ENCODE measurements at regions not wholly inside any gene's neighbourhood (a gene's known extent, or its start where the extent isn't known, plus 50 kb on each side); places are given as distances from the start of the nearest gene placed in this dataset.
"Not testable (repeated sequence)": the region's sequence is repeated elsewhere in the genome, so short reads cannot be mapped to it uniquely, and the experiment has no call there.

DNA sequence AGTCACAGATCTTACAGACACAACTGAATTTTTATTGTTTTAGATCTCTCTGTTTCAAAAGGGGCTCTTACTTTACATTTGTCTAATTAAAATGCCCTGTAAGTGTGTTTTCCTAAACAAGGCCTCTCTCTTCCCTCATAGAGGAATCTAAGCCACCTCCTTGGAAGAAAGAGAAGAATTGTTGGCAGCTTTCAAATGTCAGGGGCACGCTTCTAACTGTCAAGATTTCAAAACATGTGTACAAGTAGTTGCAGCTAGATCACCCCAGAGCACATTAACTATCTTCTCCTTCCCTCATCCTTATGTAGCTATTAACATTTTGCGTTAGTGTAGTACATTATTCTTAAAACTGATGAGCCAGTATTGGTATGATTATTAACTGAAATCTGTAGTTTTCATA is 266.5 kb upstream of the BOD1L1 start:
- no peak for DNase-seq (ENCODE audit: low read depth, low spot score)

- no peak for DNase-seq (ENCODE audit: low read depth, low spot score)
These were observed 273.3 kb upstream of the BOD1L1 start for GRCh38 chr4:13900780-13901179.

- DNase-seq (ENCODE audit: low read depth, low spot score), result no peak
These were observed 274.6 kb upstream of the BOD1L1 start for GRCh38 chr4:13902146-13902545.

DNA sequence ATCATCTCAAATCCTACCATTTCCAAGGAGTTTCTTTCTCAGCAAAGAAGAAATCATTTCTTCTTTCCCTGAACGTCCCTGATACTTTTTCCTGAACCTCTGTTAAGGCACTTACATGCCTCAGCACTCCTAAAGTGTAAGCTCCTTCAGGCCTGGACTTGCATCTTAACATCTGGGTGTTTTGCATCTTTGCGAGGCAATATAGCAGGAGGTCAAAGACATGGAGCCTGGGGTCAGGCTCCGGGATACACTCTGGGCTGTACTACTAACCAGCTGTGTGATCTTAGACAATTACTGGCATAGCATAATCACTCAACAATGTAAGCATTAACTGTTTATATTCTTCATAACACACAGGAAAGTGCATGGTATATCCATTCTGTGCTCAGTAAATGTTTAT is 275.5 kb upstream of the BOD1L1 start:
- no peak for DNase-seq (ENCODE audit: low read depth, low spot score)

GRCh38 chr4:13903901-13904300 is 276.4 kb upstream of the BOD1L1 start:
- no peak for DNase-seq (ENCODE audit: low read depth, low spot score)

- no peak for DNase-seq (ENCODE audit: low read depth, low spot score)
These were observed 278.0 kb upstream of the BOD1L1 start for GRCh38 chr4:13905543-13905942.

DNA sequence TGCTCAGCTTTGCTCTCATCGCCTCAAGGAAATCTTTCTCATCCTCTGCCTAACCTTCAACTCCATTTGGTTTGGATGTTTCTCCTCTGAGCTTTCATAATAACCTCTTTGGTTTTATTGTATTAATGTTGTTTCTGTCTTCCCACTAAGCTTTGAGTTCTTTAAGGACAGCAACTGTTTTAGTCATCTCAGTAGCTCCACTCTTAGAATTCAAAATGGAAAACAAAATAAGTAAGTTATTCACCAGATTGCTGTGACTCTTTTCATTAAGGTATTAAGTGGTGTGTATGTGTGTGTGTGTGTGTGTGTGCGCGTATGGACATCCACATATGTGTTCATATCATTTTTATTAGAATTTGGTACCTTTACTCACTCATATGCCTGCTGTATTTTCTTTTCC is 279.2 kb upstream of the BOD1L1 start:
- DNase-seq (ENCODE audit: low read depth, low spot score), result no peak

DNA sequence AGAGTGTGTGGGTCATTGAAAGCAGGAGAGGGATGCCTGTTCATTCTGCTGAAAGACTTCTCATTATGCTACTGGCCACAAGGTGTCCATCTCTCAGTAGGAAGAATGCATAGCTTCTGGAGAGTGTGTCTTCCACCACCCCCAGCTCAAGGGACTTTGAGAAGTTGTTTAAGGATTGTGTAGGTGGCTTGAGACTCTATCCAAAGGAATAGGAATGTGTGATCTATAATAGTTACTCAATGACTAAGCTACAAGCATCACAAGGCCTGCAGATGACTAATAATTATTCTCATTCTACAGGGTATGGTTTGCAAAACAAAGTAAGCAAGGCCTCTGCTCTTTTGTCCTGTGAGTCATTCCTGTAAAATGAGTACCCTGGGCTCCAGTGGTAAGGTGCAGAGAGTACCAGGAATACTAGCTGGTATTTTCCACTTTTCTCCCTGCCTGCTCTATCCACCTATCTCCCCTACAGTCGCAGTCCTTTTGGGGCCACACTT is 279.8 kb upstream of the BOD1L1 start:
- DNase-seq (ENCODE audit: low read depth, low spot score), result peak; percentile 90

GRCh38 chr4:13908455-13908854 is 280.9 kb upstream of the BOD1L1 start:
- no peak for DNase-seq (ENCODE audit: low read depth, low spot score)

DNA sequence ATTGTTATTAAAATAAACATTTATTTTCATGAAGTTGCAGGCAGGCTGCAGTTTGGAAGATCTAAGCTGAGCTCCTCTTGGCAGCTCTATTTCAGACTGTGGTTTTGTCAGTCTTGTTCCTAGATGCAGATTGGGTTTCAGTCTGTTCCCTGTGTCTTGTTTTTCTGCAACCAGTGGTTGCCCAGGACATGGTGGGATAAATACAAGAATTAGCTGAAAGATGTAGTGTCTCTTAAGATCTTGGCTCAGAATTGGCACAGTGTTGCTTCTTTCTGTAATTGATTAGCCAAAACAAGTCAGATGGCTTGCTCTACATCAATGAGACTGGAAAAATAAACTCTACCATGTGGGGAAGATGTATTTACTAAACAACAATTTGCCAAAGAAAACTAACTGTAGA is 283.0 kb upstream of the BOD1L1 start:
- DNase-seq (ENCODE audit: low read depth, low spot score), result no peak

GRCh38 chr4:13911256-13911655 is 283.7 kb upstream of the BOD1L1 start:
- DNase-seq (ENCODE audit: low read depth, low spot score), result no peak

DNA sequence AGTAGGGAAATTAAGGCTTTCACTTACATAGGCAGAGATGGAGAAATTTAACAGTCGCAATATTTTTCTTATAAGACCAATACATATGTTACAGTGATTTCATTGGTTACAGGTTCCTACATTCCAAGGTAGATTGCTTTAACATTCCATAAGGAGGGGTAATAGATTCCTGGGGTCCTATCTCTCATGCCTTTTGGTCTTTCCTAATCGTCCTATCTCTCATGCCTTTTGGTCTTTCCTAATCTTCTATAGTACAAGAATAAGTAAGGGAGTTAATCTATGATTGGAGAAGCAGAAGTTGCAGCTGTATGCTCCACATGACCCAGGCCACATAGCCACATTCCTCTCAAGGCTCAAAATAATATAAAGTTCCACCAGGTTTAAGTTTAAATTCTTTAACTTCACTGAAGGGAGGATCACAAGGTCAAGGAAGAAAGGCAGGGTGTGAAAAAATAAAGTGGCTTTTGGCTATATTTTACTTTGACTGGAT is 285.0 kb upstream of the BOD1L1 start:
- no peak for DNase-seq (ENCODE audit: low read depth, low spot score)

- DNase-seq (ENCODE audit: low read depth, low spot score), result no peak
These were observed 285.4 kb upstream of the BOD1L1 start for GRCh38 chr4:13912966-13913365.

- peak; percentile 34 for DNase-seq (ENCODE audit: low read depth, low spot score)
These were observed 289.5 kb upstream of the BOD1L1 start for GRCh38 chr4:13917015-13917414.

- DNase-seq (ENCODE audit: low read depth, low spot score), result peak; percentile 76
These were observed 290.6 kb upstream of the BOD1L1 start for GRCh38 chr4:13918110-13918509.

- peak; percentile 31 for DNase-seq (ENCODE audit: low read depth, low spot score)
These were observed 291.5 kb upstream of the BOD1L1 start for GRCh38 chr4:13918991-13919441.

DNA sequence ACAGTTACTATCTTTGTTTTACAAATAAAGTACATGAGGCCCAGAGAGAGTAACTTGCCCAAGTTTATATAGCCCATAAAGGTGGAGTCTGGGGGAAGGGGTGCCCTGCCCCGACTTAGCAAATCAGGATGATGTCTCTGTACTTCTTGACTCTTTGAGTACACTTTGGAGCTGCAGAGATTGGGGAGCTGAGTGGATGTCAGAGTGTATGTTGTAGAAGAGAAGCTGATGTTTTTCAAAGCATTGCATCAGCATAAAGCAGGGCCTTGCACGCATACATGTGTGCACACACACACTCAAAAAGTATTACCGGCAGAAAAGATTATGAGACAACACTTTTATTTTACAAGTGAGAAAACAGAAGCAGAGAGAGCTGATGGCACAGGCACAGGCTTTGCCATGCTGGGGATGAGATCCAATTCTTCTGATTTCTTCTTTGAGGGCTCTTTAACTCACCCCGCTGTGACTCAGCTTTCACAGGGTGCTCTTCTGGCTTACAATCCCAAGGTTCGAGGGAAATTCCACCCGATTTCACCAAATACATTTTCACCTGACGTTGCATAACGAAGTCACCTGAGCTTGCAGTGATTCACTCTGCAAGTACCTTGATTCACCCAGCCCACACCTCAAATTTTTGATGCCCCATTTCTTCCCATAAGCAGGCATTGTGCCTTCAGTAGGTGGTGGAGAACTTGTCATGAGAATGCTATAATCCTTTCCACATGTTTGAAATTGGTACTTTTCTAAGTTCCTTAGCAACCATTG is 292.8 kb upstream of the BOD1L1 start:
- DNase-seq (ENCODE audit: low read depth, low spot score), result no peak

DNA sequence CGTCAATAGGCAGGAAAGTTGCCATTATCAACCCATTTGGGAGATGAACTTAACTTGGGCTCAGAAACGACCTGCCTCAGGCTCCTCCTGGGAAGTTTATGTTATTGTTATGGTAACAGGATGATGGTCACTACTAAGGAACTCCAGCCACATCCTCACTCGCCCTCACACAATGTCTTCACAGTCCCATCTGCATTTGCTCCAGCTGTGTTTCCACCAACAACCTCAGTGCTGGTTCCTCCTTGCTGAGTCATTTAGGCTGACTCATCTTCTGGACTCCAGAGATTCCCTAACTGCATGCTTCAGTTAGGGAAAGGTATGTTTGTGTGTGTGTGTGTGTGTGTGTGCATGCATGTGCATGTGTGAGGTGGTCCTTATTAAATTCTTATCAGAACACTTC is 293.4 kb upstream of the BOD1L1 start:
- DNase-seq (ENCODE audit: low read depth, low spot score), result peak; percentile 94

DNA sequence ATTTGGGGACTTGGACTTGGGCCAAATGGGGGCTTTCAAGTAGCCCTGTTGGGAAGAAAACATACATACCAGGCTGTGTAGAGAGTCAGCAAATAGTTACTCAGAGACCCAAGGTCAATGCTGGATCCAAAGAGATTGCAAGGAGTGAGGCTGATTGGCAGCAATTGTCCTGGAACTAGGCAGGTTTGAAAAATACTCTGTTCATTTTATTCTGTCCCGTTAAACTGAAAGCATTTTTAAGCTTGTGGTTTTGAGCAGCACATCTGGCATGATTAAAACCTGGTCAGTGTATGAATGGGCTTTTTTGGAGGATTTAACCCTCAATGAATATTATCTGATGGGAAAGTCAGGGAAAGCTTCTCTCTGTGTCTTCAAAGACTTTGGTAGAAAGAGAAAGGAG is 294.3 kb upstream of the BOD1L1 start:
- DNase-seq (ENCODE audit: low read depth, low spot score), result no peak

GRCh38 chr4:13922459-13922858 is 294.9 kb upstream of the BOD1L1 start:
- no peak for DNase-seq (ENCODE audit: low read depth, low spot score)

DNA sequence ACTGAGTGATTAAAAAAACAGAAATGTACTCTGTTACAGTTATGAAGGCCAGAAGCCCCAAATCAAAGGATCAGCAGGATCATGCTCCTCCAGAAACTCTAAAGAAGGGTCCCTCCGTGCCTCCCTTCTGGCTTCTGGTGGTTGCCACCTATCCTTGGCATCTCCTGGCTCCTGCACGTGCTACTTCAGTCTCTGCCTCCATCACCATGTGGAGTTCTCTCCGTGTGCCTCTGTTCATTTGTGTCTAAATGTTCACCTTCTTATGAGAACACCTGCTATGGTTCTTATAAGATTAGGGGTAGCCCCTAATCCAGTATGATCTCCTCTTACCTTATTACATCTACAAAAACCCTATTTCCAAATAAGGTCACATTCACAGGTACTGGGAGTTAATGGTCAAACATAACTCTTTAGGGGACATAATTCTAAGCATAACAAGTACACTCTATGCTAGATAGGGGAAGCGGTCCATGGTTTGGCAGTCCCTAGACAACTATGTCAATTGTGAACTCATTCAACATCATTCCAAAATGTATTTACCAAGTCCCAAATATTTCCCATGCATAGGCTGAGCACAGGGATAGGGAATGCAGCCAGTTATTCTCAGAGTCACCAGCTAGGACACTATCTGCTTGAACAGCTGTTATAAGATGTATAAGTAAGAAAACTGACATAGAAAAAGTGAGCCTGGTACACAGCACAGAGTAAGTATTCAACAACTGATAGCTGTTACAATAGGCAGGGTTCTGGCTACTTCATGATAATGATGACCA is 295.5 kb upstream of the BOD1L1 start:
- no peak for DNase-seq (ENCODE audit: low read depth, low spot score)

GRCh38 chr4:13924900-13925299 is 297.4 kb upstream of the BOD1L1 start:
- DNase-seq (ENCODE audit: low read depth, low spot score), result not testable (repeated sequence)

DNA sequence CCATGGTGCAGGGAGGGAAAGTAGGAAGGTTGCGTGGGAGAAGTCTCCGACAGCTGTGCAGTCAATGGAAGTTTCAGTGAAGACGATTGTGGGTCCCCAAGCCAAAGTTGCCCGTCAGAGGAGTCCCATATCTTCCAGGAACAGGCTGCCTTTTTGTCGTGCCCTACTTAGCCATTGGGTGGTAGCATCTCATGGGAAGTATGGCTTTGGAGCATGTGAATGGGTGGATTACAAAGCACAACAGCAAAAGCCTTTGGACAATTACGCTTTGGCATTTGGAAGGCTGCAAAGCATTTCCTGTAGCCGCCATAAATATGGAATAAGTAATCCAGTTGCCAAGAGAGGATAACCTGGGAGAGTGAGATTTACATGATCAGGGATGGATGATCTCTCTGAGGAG is 300.7 kb upstream of the BOD1L1 start:
- DNase-seq (ENCODE audit: low read depth, low spot score), result no peak

Measured in astrocyte of the hippocampus (primary cell).